Caco-2 (cell line): ENCODE measurements at regions not wholly inside any gene's neighbourhood (a gene's known extent, or its start where the extent isn't known, plus 50 kb on each side); places are given as distances from the start of the nearest gene placed in this dataset.

Experiments used
- BruUV-seq: library from RNA; stranded (reverse); fragments of 400-500 nt; replicated peaks from 2 replicates; lab custom pipeline; 2021; lab: Mats Ljungman, UMichigan
- CTCF ChIA-PET: fragments of 300-600 bp; sonication (Branson Sonifier 250); formaldehyde crosslinking; loops from one replicate; lab custom pipeline; 2022; ENCODE audit warnings: antibody characterized with exemption; lab: Charles Lee
- POLR2A ChIA-PET: fragments of 300-600 bp; sonication (Branson Sonifier 250); formaldehyde crosslinking; loops from one replicate; lab custom pipeline; 2022; ENCODE audit warnings: antibody characterized with exemption; lab: Charles Lee
- DNase-seq, 2 experiments: peaks; one replicate each; pipeline versions ENCODE4 v3.0.0 to v3.0.0-alpha.2; 2020 to 2022
- H3K27me3 ChIP-seq: replicated peaks from 2 replicates; pipeline ENCODE4 v1.6.0; 2011; ENCODE audit warnings: low read length; ENCODE audit not compliant: control insufficient read depth, insufficient read depth
- H3K36me3 ChIP-seq: 2 replicates; pipeline ENCODE4 v1.5.1; 2011; ENCODE audit warnings: low read length; ENCODE audit not compliant: control insufficient read depth, insufficient read depth
- H3K4me1 ChIP-seq: fragments of 250-450 bp; sonication (Bioruptor Pico); 2 replicates; pipeline ENCODE4 v1.5.1; 2020; ENCODE audit warnings: mild to moderate bottlenecking
- H3K4me3 ChIP-seq: 2 replicates; pipeline ENCODE4 v1.5.1; 2011; ENCODE audit warnings: low read depth, mild to moderate bottlenecking, control low read depth, low read length
- H3K9me3 ChIP-seq: fragments of 250-450 bp; sonication (Bioruptor Pico); 2 replicates; pipeline ENCODE4 v1.5.1; 2020; ENCODE audit warnings: mild to moderate bottlenecking, moderate library complexity
- H3K27ac Mint-ChIP-seq: one replicate; pipeline ENCODE4 v1.8.0; 2022; ENCODE audit warnings: mixed read lengths; ENCODE audit not compliant: unreplicated experiment
- H3K27me3 Mint-ChIP-seq: one replicate; pipeline ENCODE4 v1.8.0; 2022; ENCODE audit warnings: mixed read lengths; ENCODE audit not compliant: insufficient read depth, unreplicated experiment
- H3K36me3 Mint-ChIP-seq: one replicate; pipeline ENCODE4 v1.8.0; 2022; ENCODE audit warnings: mild to moderate bottlenecking, mixed read lengths; ENCODE audit not compliant: insufficient read depth, unreplicated experiment
- H3K4me1 Mint-ChIP-seq: one replicate; pipeline ENCODE4 v1.8.0; 2022; ENCODE audit warnings: low read depth, mixed read lengths; ENCODE audit not compliant: unreplicated experiment
- H3K4me3 Mint-ChIP-seq: one replicate; pipeline ENCODE4 v1.8.0; 2022; ENCODE audit warnings: mild to moderate bottlenecking, moderate library complexity, mixed read lengths; ENCODE audit not compliant: unreplicated experiment
- H3K9me3 Mint-ChIP-seq: one replicate; pipeline ENCODE4 v1.8.0; 2022; ENCODE audit warnings: mixed read lengths; ENCODE audit not compliant: unreplicated experiment
- CTCF ChIP-seq, 2 experiments: fragments of 200-600 bp in 1 of 2; IDR thresholded peaks; 1 replicate in 1 of 2; 2 replicates in 1 of 2; pipeline versions ENCODE4 v1.5.1 to v1.8.0; 2011 to 2022; ENCODE audit warnings: antibody characterized with exemption in 1 of 2, control low read depth in 1 of 2, inconsistent platforms in 1 of 2, low read depth in 1 of 2, low read length in 1 of 2, mild to moderate bottlenecking in 1 of 2, moderate library complexity in 1 of 2; ENCODE audit not compliant: insufficient read depth in 1 of 2, severe bottlenecking in 1 of 2, unreplicated experiment in 1 of 2
- intact Hi-C: fragments of 100-400 bp; cut with micrococcal nuclease; formaldehyde crosslinking; loops from one replicate; pipeline ENCODE4 v1.10.0; 2022; ENCODE audit not compliant: unreplicated experiment

- Histone ChIP-seq H3K4me1 (no peaks in the 10 kb centered on the region), H3K27me3 (no peaks in the 10 kb centered on the region), H3K9me3 (no peaks in the 10 kb centered on the region), H3K36me3 (no peaks in the 10 kb centered on the region), H3K4me3 (no peak overlapping the region)
- Mint-ChIP-seq H3K9me3 (no peaks in the 10 kb centered on the region), H3K4me1 (no peaks in the 10 kb centered on the region), H3K27me3 (peaks cover 7% of the 10 kb centered on the region), H3K27ac (no peak overlapping the region), H3K4me3 (no peak overlapping the region), H3K36me3 (no peaks in the 10 kb centered on the region)
- DNase-seq = no peak
- BruUV-seq = no TSS peak
- TF ChIP-seq CTCF (IDR thresholded peaks at IDR 0.05; ENCODE audit: insufficient read depth in 1 of 2, low read depth in 1 of 2, low read length in 1 of 2, severe bottlenecking in 1 of 2, unreplicated experiment in 1 of 2) = no peak
- ChIA-PET CTCF (no interaction called here), POLR2A (no interaction called here)
- intact Hi-C loops = no loop called here
These were observed 201.0 kb upstream of the WSCD1 start for GRCh38 chr17:5869041-5869745.

DNA sequence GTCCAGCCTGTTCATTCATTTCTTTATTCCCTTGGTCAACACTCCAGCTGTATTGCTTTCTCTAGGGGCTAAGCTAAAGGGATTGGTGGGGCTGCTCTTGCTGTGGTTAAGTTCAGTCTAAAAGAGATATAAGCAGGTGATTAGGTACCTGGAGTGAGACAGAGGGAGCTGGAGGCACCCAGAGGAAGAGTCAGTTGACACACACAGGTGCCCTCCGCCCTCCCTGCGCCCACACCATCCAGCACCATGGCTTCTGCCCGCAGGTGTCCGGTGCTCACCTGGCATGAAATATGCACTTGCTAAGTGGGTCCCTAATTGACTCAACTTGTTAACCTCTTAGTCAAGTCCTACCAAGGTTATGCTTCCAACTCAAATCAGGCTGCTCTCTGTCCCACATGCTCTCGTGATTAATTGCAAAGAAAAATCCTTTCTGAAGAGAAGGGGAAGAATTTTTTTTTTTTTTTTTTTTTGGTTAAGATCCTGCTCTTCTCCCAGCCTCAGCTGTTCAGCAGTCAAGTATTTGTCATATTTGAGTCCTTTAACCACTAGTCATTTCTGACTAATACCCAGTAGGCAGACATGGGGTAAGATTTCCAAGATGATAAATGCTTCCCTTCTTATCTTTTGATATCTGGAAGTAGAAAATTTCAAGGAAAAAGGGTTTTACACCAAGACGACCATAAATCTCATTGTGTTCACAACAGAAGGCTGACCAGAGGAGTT is 199.8 kb upstream of the WSCD1 start:
- intact Hi-C loops = no loop called here
- Histone ChIP-seq H3K27me3 (no peaks in the 10 kb centered on the region), H3K36me3 (no peaks in the 10 kb centered on the region), H3K4me3 (no peak overlapping the region), H3K9me3 (no peaks in the 10 kb centered on the region), H3K4me1 (no peaks in the 10 kb centered on the region)
- H3K9me3 Mint-ChIP-seq = no peaks in the 10 kb centered on the region
- TF ChIP-seq CTCF (IDR thresholded peaks at IDR 0.05; ENCODE audit: insufficient read depth in 1 of 2, low read depth in 1 of 2, low read length in 1 of 2, severe bottlenecking in 1 of 2, unreplicated experiment in 1 of 2) = no peak
- no peak overlapping the region for H3K4me3 Mint-ChIP-seq
- CTCF ChIA-PET = no interaction called here
- POLR2A ChIA-PET = no interaction called here
- no peaks in the 10 kb centered on the region for H3K4me1 Mint-ChIP-seq
- DNase-seq = no peak
- no TSS peak for BruUV-seq
- no peak overlapping the region for H3K27ac Mint-ChIP-seq
- H3K36me3 Mint-ChIP-seq = no peaks in the 10 kb centered on the region
- H3K27me3 Mint-ChIP-seq = peaks cover 7% of the 10 kb centered on the region

GRCh38 chr17:5871666-5872065 is 198.5 kb upstream of the WSCD1 start:
- Histone ChIP-seq H3K4me1 (no peaks in the 10 kb centered on the region), H3K36me3 (no peaks in the 10 kb centered on the region), H3K4me3 (no peak overlapping the region), H3K27me3 (no peaks in the 10 kb centered on the region), H3K9me3 (no peaks in the 10 kb centered on the region)
- H3K4me3 Mint-ChIP-seq = no peak overlapping the region
- ChIA-PET CTCF (no interaction called here), POLR2A (no interaction called here)
- no peaks in the 10 kb centered on the region for H3K36me3 Mint-ChIP-seq
- H3K27ac Mint-ChIP-seq = no peak overlapping the region
- DNase-seq = no peak
- H3K9me3 Mint-ChIP-seq = no peaks in the 10 kb centered on the region
- BruUV-seq = no TSS peak
- no peak for TF ChIP-seq CTCF (IDR thresholded peaks at IDR 0.05; ENCODE audit: insufficient read depth in 1 of 2, low read depth in 1 of 2, low read length in 1 of 2, severe bottlenecking in 1 of 2, unreplicated experiment in 1 of 2)
- intact Hi-C loops = no loop called here
- no peaks in the 10 kb centered on the region for H3K4me1 Mint-ChIP-seq
- H3K27me3 Mint-ChIP-seq = peaks cover 5% of the 10 kb centered on the region
